ENCODE measurements at regions not wholly inside any gene's neighbourhood (a gene's known extent, or its start where the extent isn't known, plus 50 kb on each side); places are given as distances from the start of the nearest gene placed in this dataset.

GRCh38 chr2:158904627-158905177 is 63.7 kb upstream of the TANC1 start:
- DNase-seq (ENCODE audit: low read depth in 4 of 4, low spot score in 3 of 4) = peak in 1 of 4 donors; percentile 56

DNA sequence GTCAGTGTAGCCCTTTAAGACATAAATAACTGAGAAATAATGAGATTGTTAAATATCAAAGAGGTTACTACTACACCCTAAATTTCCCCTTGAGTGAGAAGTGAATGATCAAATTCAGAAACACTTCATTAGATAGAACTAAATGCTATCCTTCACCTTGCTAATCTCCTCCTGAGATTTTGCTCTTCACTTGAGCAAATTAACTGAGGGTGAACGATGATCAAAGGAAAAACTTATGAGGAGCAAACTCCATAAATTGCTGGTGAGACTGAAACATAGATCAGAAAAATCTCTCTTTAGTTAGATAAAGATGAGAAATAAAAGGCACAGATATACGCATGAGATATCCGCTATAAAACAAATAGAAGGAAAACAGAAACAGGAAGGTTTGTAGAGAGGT is 63.1 kb upstream of the TANC1 start:
- no peak for DNase-seq (ENCODE audit: low read depth in 4 of 4, low spot score in 3 of 4)

DNA sequence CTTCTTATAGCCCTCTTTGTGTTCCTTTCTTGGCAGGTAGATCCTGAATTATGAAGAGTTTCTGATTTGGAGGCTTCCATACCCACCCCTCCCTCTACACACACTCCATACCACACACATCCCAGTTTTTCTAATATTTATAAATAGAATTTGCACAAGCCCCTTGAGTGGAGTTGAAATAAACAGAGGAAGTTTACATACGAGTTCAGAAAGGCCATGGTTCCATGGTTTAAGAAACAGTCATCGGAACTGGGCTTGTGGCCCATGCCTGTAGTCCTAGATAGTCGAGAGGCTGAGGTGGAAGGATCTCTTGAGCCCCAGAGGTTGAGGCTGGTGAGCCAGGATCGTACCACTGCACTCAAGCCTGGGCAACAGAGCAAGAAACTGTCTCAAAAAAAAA is 62.7 kb upstream of the TANC1 start:
- no peak for DNase-seq (ENCODE audit: low read depth in 4 of 4, low spot score in 3 of 4)

DNA sequence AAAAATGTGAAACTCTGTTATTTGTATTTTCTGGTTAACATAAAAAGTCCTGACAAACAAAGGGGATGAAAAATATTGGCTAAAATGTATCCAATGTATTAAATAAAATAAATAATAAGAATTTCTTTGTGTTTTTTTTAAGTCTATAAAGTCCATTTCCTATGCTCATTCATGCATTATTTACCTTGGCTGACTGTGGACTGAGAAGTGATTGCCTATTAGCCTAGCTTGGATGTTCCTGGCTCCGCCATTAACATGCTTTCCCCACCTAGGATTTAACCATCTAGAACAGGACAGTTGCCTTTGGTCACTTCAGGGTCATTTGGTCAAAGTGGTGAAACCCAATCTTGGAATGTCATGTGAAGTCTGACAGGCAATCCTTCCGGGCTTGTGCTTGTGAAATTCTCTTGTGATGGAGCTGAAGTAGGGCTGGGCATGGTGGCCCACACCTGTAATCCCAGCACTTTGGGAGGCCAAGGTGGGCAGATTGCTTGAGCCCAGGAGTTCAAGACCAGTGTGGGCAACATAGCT is 60.4 kb upstream of the TANC1 start:
- no peak for DNase-seq (ENCODE audit: low read depth in 4 of 4, low spot score in 3 of 4)

DNA sequence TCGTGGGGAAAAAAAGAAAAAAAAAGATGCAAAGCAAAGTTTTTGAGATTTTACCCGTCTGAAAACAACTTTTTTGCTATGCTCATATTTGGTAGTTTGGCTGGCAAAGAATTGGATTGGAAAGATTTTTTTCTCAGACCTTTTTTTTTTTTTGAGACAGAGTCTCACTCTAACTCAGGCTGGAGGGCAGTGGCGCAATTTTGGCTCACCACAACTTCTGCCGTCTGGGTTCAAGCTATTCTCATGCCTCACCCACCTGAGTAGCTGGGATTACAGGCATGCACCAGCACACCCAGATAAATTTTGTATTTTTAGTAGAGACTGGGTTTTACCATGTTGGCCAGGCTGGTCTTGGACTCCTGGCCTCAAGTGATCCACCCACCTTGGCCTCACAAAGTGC is 56.3 kb upstream of the TANC1 start:
- no peak for DNase-seq (ENCODE audit: low read depth in 4 of 4, low spot score in 3 of 4)

GRCh38 chr2:158912765-158913164 is 55.7 kb upstream of the TANC1 start:
- no peak for DNase-seq (ENCODE audit: low read depth in 4 of 4, low spot score in 3 of 4)

DNA sequence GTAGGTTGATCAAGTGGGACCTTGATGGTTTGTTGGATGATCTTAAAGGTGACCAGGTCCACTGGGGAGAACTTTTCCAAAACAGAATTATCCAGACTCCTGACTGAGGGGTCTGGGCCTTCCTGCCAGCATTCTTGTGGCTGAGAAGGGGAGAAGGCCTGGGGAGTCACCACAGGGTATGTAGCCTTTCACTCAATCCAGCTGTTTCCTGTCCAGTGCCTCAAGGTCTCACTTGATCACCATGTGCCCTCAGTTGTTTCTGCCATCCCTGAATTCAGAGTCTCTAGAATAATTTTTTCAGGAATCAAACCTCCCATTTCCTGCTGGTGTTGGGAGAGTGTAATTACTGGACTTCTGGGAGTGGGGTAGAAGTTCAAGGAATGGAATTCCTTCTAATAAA is 54.4 kb upstream of the TANC1 start:
- no peak for DNase-seq (ENCODE audit: low read depth in 4 of 4, low spot score in 3 of 4)

DNA sequence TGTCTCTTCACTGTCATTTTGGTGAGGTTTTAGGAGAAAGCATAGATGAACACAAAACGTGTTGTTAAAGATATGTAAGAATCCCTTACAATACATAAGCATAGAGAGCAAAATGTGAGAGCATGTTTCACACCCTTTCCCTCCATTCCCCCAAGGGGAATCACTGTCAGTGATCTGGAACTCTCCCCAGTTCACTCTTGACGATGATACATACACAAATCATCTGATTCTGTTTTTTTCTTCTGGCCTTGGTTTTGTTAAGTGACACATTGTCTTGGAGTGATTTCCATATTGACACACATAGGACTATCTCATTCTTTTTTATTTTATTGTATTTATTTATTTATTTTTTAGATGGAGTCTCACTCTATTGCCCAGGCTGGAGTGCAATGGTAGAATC is 53.7 kb upstream of the TANC1 start:
- no peak for DNase-seq (ENCODE audit: low read depth in 4 of 4, low spot score in 3 of 4)

GRCh38 chr2:158917121-158917520 is 51.3 kb upstream of the TANC1 start:
- DNase-seq (ENCODE audit: low read depth in 4 of 4, low spot score in 3 of 4) = no peak

GRCh38 chr2:158918452-158918851 is 50.0 kb upstream of the TANC1 start:
- no peak for DNase-seq (ENCODE audit: low read depth in 4 of 4, low spot score in 3 of 4)
